SK-N-SH (cell line): ENCODE measurements at regions not wholly inside any gene's neighbourhood (a gene's known extent, or its start where the extent isn't known, plus 50 kb on each side); places are given as distances from the start of the nearest gene placed in this dataset.

Source experiments
- CTCF ChIA-PET: fragments of 300-600, 350-600 bp; formaldehyde crosslinking; extraction: SDS; loops from one replicate; lab custom pipeline; 2021; lab: Yijun Ruan, JAX
- POLR2A ChIA-PET: fragments of 350-600 bp; sonication (Branson Sonifier 250); formaldehyde crosslinking; extraction: SDS; loops from one replicate; lab custom pipeline; 2020; ENCODE audit warnings: antibody characterized with exemption, inconsistent platforms; lab: Yijun Ruan, JAX
- DNase-seq: peaks from one replicate; pipeline ENCODE4 v3.0.0; 2012
- H2AFZ ChIP-seq: fragments of 200-600 bp; sonication (generic); 2 replicates; pipeline ENCODE4 v1.8.1; 2016; ENCODE audit warnings: antibody characterized with exemption, mild to moderate bottlenecking, low read depth
- H3F3A ChIP-seq: fragments of 200-600 bp; sonication (generic); replicated peaks from 2 replicates; pipeline ENCODE3; 2016; ENCODE audit warnings: antibody characterized with exemption, mild to moderate bottlenecking; ENCODE audit not compliant: insufficient read depth
- H3K27ac ChIP-seq, 2 experiments: fragments of 200-500 bp in 1 of 2; fragments of 200-600 bp in 1 of 2; sonication (Bioruptor generic) in 1 of 2; sonication (generic), shearing (Covaris generic) in 1 of 2; 2 replicates each; pipeline versions ENCODE4 v1.5.1 to v1.6.1; 2014 to 2016; ENCODE audit warnings: low read depth in 2 of 2, inconsistent platforms in 1 of 2, low read length in 1 of 2, mild to moderate bottlenecking in 1 of 2, mixed read lengths in 1 of 2
- H3K27me3 ChIP-seq: fragments of 200-600 bp; sonication (generic), shearing (Covaris generic); 2 replicates; pipeline ENCODE4 v1.6.1; 2016; ENCODE audit warnings: mixed run types; ENCODE audit not compliant: insufficient read depth
- H3K36me3 ChIP-seq, 2 experiments: fragments of 200-500 bp in 1 of 2; fragments of 200-600 bp in 1 of 2; sonication (Bioruptor generic) in 1 of 2; sonication (generic) in 1 of 2; replicated peaks in 1 of 2; 2 replicates each; pipeline versions ENCODE3 to v1.5.1; 2014 to 2016; ENCODE audit warnings: low read length in 1 of 2, mild to moderate bottlenecking in 1 of 2; ENCODE audit not compliant: insufficient read depth in 2 of 2, control insufficient read depth in 1 of 2
- H3K4me1 ChIP-seq, 2 experiments: fragments of 200-500 bp in 1 of 2; fragments of 200-600 bp in 1 of 2; sonication (Bioruptor generic) in 1 of 2; sonication (generic), shearing (Covaris generic) in 1 of 2; 2 replicates each; pipeline versions ENCODE4 v1.5.1 to v1.6.1; 2014 to 2016; ENCODE audit warnings: low read depth in 1 of 2, low read length in 1 of 2, mixed run types in 1 of 2; ENCODE audit not compliant: insufficient read depth in 2 of 2, control insufficient read depth in 1 of 2
- H3K4me2 ChIP-seq: fragments of 200-600 bp; sonication (generic), shearing (Covaris generic); 2 replicates; pipeline ENCODE4 v1.6.1; 2017; ENCODE audit warnings: mixed run types
- H3K4me3 ChIP-seq, 2 experiments: fragments of 200-500 bp in 1 of 2; fragments of 200-600 bp in 1 of 2; sonication (Bioruptor generic) in 1 of 2; sonication (generic), shearing (Covaris generic) in 1 of 2; 2 replicates each; pipeline versions ENCODE4 v1.5.1 to v1.8.1; 2014 to 2016; ENCODE audit warnings: low read depth in 2 of 2, inconsistent platforms in 1 of 2, low read length in 1 of 2, mild to moderate bottlenecking in 1 of 2, mixed read lengths in 1 of 2, moderate library complexity in 1 of 2
- H3K79me2 ChIP-seq: fragments of 200-600 bp; sonication (generic); 2 replicates; pipeline ENCODE4 v1.8.1; 2017; ENCODE audit warnings: mild to moderate bottlenecking; ENCODE audit not compliant: insufficient read depth
- H3K9ac ChIP-seq: fragments of 200-600 bp; sonication (generic); 2 replicates; pipeline ENCODE4 v1.6.1; 2017; ENCODE audit warnings: mixed run types
- H3K9me2 ChIP-seq: fragments of 200-600 bp; sonication (generic); 2 replicates; pipeline ENCODE4 v1.6.1; 2017; ENCODE audit warnings: mixed run types
- H3K9me3 ChIP-seq: fragments of 200-600 bp; sonication (generic); 2 replicates; pipeline ENCODE4 v1.6.1; 2017; ENCODE audit warnings: mixed run types, mild to moderate bottlenecking, moderate library complexity
- H4K20me1 ChIP-seq: fragments of 200-600 bp; sonication (generic); 2 replicates; pipeline ENCODE4 v1.6.1; 2017; ENCODE audit warnings: mild to moderate bottlenecking, mixed run types; ENCODE audit not compliant: insufficient read depth
- CHD2 ChIP-seq: fragments of 150-350 bp; IDR thresholded peaks from 2 replicates; pipeline ENCODE4 v1.6.1; 2018; ENCODE audit warnings: low read length; ENCODE audit not compliant: partially characterized antibody
- ELF1 ChIP-seq: IDR thresholded peaks from 2 replicates; pipeline ENCODE4 v1.4.0; 2012
- EP300 ChIP-seq, 2 experiments: IDR thresholded peaks; 2 replicates each; pipeline versions ENCODE4 v1.4.0 to v1.6.1; 2012; ENCODE audit warnings: borderline replicate concordance in 1 of 2, low read depth in 1 of 2, low read length in 1 of 2
- FOSL2 ChIP-seq: IDR thresholded peaks from 2 replicates; pipeline ENCODE4 v1.4.0; 2012; ENCODE audit warnings: low read depth, mild to moderate bottlenecking, moderate library complexity, borderline replicate concordance
- FOXM1 ChIP-seq: IDR thresholded peaks from 2 replicates; pipeline ENCODE4 v1.4.0; 2012; ENCODE audit warnings: low read depth, mild to moderate bottlenecking
- GATA2 ChIP-seq: sonication (generic); formaldehyde crosslinking; IDR thresholded peaks from 2 replicates; pipeline ENCODE4 v1.5.0; 2020; ENCODE audit warnings: mild to moderate bottlenecking, missing genetic modification reagents
- IRF3 ChIP-seq: fragments of 150-350 bp; IDR thresholded peaks from 2 replicates; pipeline ENCODE4 v1.6.1; 2016; ENCODE audit warnings: mild to moderate bottlenecking, low read depth, low read length
- MAX ChIP-seq: IDR thresholded peaks from 2 replicates; pipeline ENCODE4 v1.4.0; 2012; ENCODE audit warnings: low read depth
- MEF2A ChIP-seq: IDR thresholded peaks from 2 replicates; pipeline ENCODE4 v1.4.0; 2012; ENCODE audit warnings: low read depth, borderline replicate concordance
- NRF1 ChIP-seq: IDR thresholded peaks from 2 replicates; pipeline ENCODE4 v1.6.1; 2012; ENCODE audit warnings: low read depth, mild to moderate bottlenecking, low read length
- POLR2AphosphoS5 ChIP-seq: IDR thresholded peaks from 2 replicates; pipeline ENCODE4 v1.6.1; 2012; ENCODE audit warnings: low read depth, low read length
- RCOR1 ChIP-seq: fragments of 150-350 bp; IDR thresholded peaks from 2 replicates; pipeline ENCODE4 v1.6.1; 2017; ENCODE audit warnings: antibody characterized with exemption, low read length
- REST ChIP-seq: IDR thresholded peaks from 2 replicates; pipeline ENCODE4 v1.6.1; 2012; ENCODE audit warnings: mild to moderate bottlenecking, low read depth, low read length, moderate library complexity
- RFX5 ChIP-seq: IDR thresholded peaks from 2 replicates; pipeline ENCODE4 v1.6.1; 2012; ENCODE audit warnings: mild to moderate bottlenecking, improper control_type of control experiment, low read length
- RXRA ChIP-seq: IDR thresholded peaks from 2 replicates; pipeline ENCODE4 v1.4.0; 2012; ENCODE audit warnings: low read depth, mild to moderate bottlenecking, borderline replicate concordance
- TCF12 ChIP-seq: IDR thresholded peaks from 2 replicates; pipeline ENCODE4 v1.4.0; 2012
- TEAD4 ChIP-seq: IDR thresholded peaks from 2 replicates; pipeline ENCODE4 v1.4.0; 2012; ENCODE audit warnings: mild to moderate bottlenecking, borderline replicate concordance; ENCODE audit not compliant: insufficient read depth
- USF1 ChIP-seq: IDR thresholded peaks from 2 replicates; pipeline ENCODE4 v1.4.0; 2012; ENCODE audit warnings: low read depth, borderline replicate concordance
- ZBTB33 ChIP-seq: IDR thresholded peaks from 2 replicates; pipeline ENCODE4 v1.4.0; 2012; ENCODE audit warnings: low read depth, borderline replicate concordance
- WGBS: methylation state at CpG from one replicate; pipeline ENCODE4 v1.1.6; 2017; ENCODE audit warnings: low lambda C conversion rate; 5-methylcytosine and 5-hydroxymethylcytosine counted together

GRCh38 chr6:23704479-23705052 lies 421.4 kb upstream of the NRSN1 start:
- no peaks in the 10 kb centered on the region for H3K36me3 ChIP-seq
- no peak overlapping the region for H3K9ac ChIP-seq
- H3K9me3 ChIP-seq: 0 out of 2 replicates have a peak, but pooled peaks cover 1% of the 10 kb centered on the region
- no peaks in the 10 kb centered on the region for H3K79me2 ChIP-seq
- no peaks in the 10 kb centered on the region for H3K9me2 ChIP-seq
- POLR2A ChIA-PET: no interaction called here
- no peak for TF ChIP-seq MEF2A
- TF ChIP-seq RXRA: no peak
- no peak for TF ChIP-seq ELF1
- no peak for TF ChIP-seq RCOR1
- no peak for TF ChIP-seq IRF3
- TF ChIP-seq RFX5: no peak
- TF ChIP-seq, all 33 proteins: peak for 0
- H3K4me3 ChIP-seq: no peak overlapping the region
- H3K27me3 ChIP-seq: no peaks in the 10 kb centered on the region
- no peak overlapping the region for H3K27ac ChIP-seq
- H3K4me1 ChIP-seq: no peaks in the 10 kb centered on the region
- no peak for DNase-seq
- CTCF ChIA-PET: no interaction called here
- H3K4me2 ChIP-seq: no peak overlapping the region
- no peaks in the 10 kb centered on the region for H3F3A ChIP-seq
- no peak overlapping the region for H2AFZ ChIP-seq
- no peaks in the 10 kb centered on the region for H4K20me1 ChIP-seq
- 28% methylated on average over 2 of the region's 2 CpGs for WGBS

GRCh38 chr6:23705697-23706096 lies 420.3 kb upstream of the NRSN1 start:
- H3K4me2 ChIP-seq: no peak overlapping the region
- no peaks in the 10 kb centered on the region for H3K36me3 ChIP-seq
- WGBS: 38% methylated on average over 2 of the region's 2 CpGs
- no peaks in the 10 kb centered on the region for H3K9me2 ChIP-seq
- no peaks in the 10 kb centered on the region for H3K4me1 ChIP-seq
- H3F3A ChIP-seq: no peaks in the 10 kb centered on the region
- H4K20me1 ChIP-seq: no peaks in the 10 kb centered on the region
- no peak overlapping the region for H3K9ac ChIP-seq
- no peaks in the 10 kb centered on the region for H3K27me3 ChIP-seq
- DNase-seq: no peak
- H3K79me2 ChIP-seq: no peaks in the 10 kb centered on the region
- H3K27ac ChIP-seq: no peak overlapping the region
- H3K9me3 ChIP-seq: 0 out of 2 replicates have a peak, but pooled peaks cover 4% of the 10 kb centered on the region
- CTCF ChIA-PET: interaction anchor here (1.3 kb wide), 1 partner anchor 14 kb away, joined by 3 read pairs; no protein-coding TSS in a partner anchor
- no peak overlapping the region for H3K4me3 ChIP-seq
- no peak overlapping the region for H2AFZ ChIP-seq
- POLR2A ChIA-PET: no interaction called here
- TF ChIP-seq ZBTB33: no peak
- TF ChIP-seq FOSL2: no peak
- TF ChIP-seq EP300 (IDR thresholded peaks at IDR 0.05; ENCODE audit: borderline replicate concordance in 1 of 2, low read depth in 1 of 2, low read length in 1 of 2): no peak
- no peak for TF ChIP-seq MAX
- no peak for TF ChIP-seq CHD2
- no peak for TF ChIP-seq NRF1
- no peak for TF ChIP-seq POLR2AphosphoS5
- TF ChIP-seq MEF2A: no peak
- TF ChIP-seq FOXM1: no peak
- TF ChIP-seq TEAD4: no peak
- no peak for TF ChIP-seq GATA2 (CRISPR knock-in tag)
- TF ChIP-seq USF1: no peak
- no peak for TF ChIP-seq REST
- TF ChIP-seq TCF12: no peak
